ENCODE measurements at regions not wholly inside any gene's neighbourhood (a gene's known extent, or its start where the extent isn't known, plus 50 kb on each side); places are given as distances from the start of the nearest gene placed in this dataset.
A peak's percentile ranks its signal among the peaks of the same experiment; 100 is the strongest.

DNA sequence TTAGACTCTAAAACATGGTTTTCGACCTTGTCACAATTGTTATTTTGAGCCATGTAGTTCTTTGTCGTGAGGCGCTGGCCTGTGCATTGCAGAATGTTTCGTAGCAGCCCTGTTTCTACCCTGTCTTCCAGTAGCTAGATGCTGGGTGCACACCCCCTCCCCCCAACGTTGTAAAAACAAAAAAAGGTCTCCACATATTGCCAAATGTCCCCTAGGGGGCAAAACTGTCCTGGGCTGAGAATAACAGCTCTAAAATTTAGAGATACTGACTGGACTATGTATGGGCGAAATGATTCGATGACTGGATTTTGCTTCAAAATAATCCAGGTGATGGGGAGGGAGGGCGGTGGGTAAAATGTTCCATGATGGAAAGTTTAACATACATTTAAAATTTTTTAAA lies 126.1 kb upstream of the FUT8 start:
- Histone ChIP-seq H3K4me1 (ENCODE audit: control insufficient read depth, extremely low read depth, insufficient read depth, low read length) (peaks cover 17% of the 10 kb centered on the region), H3K9me3 (ENCODE audit: control insufficient read depth, low read depth, low read length) (no peaks in the 10 kb centered on the region), H4K20me1 (ENCODE audit: control insufficient read depth, extremely low read depth, insufficient read depth, low read length) (no peaks in the 10 kb centered on the region), H3K27me3 (ENCODE audit: control insufficient read depth, extremely low read depth, insufficient read depth, low read length) (no peaks in the 10 kb centered on the region), H3K36me3 (ENCODE audit: control insufficient read depth in 2 of 2, extremely low read depth in 1 of 2, insufficient read depth in 2 of 2, low read length in 2 of 2) (no peaks in the 10 kb centered on the region), H2AFZ (ENCODE audit: control insufficient read depth, low read length) (no peak overlapping the region), H3K4me2 (ENCODE audit: control insufficient read depth, extremely low read depth, insufficient read depth, low read depth, low read length) (no peak overlapping the region), H3K9ac (ENCODE audit: control insufficient read depth, extremely low read depth, insufficient read depth, low read length) (no peak overlapping the region), H3K4me3 (ENCODE audit: control insufficient read depth in 2 of 3, extremely low read depth in 1 of 3, insufficient read depth in 2 of 3, low read depth in 1 of 3, low read length in 3 of 3) (no peak overlapping the region), H3K27ac (ENCODE audit: control insufficient read depth, insufficient read depth, low read length) (no peak overlapping the region), H3K9me1 (ENCODE audit: control insufficient read depth, extremely low read depth, insufficient read depth, low read length) (no peaks in the 10 kb centered on the region), H3K79me2 (ENCODE audit: control insufficient read depth, insufficient read depth, low read length) (no peaks in the 10 kb centered on the region)
- no peak for TF ChIP-seq EZH2 (IDR thresholded peaks at IDR 0.05; ENCODE audit: low read length)
- peak in 2 of 3 experiments; percentile 9 to 11 for TF ChIP-seq CTCF (optimal IDR thresholded peaks at IDR 0.05 in 1 of 3, IDR thresholded peaks at IDR 0.05 in 1 of 3, conservative IDR thresholded peaks at IDR 0.05 in 1 of 3; ENCODE audit: extremely low read depth in 1 of 3, insufficient read depth in 2 of 3, low read length in 3 of 3)
- dilution Hi-C loops (cut with MboI; ENCODE audit: extremely low pct_ligation_motif_present, low sequenced_read_pairs), result no loop called here
- FAIRE-seq (no peak), DNase-seq (ENCODE audit: low read depth, low spot score) (no peak)

GRCh38 chr14:65287264-65288131 lies 125.0 kb upstream of the FUT8 start:
- Histone ChIP-seq H3K9me1 (ENCODE audit: control insufficient read depth, extremely low read depth, insufficient read depth, low read length) (no peaks in the 10 kb centered on the region), H3K27me3 (ENCODE audit: control insufficient read depth, extremely low read depth, insufficient read depth, low read length) (no peaks in the 10 kb centered on the region), H4K20me1 (ENCODE audit: control insufficient read depth, extremely low read depth, insufficient read depth, low read length) (no peaks in the 10 kb centered on the region), H3K36me3 (ENCODE audit: control insufficient read depth in 2 of 2, extremely low read depth in 1 of 2, insufficient read depth in 2 of 2, low read length in 2 of 2) (no peaks in the 10 kb centered on the region), H2AFZ (ENCODE audit: control insufficient read depth, low read length) (no peak overlapping the region), H3K9ac (ENCODE audit: control insufficient read depth, extremely low read depth, insufficient read depth, low read length) (no peak overlapping the region), H3K27ac (ENCODE audit: control insufficient read depth, insufficient read depth, low read length) (no peak overlapping the region), H3K4me3 (ENCODE audit: control insufficient read depth in 2 of 3, extremely low read depth in 1 of 3, insufficient read depth in 2 of 3, low read depth in 1 of 3, low read length in 3 of 3) (no peak overlapping the region), H3K4me2 (ENCODE audit: control insufficient read depth, extremely low read depth, insufficient read depth, low read depth, low read length) (no peak overlapping the region), H3K4me1 (ENCODE audit: control insufficient read depth, extremely low read depth, insufficient read depth, low read length) (peaks cover 13% of the 10 kb centered on the region), H3K9me3 (ENCODE audit: control insufficient read depth, low read depth, low read length) (no peaks in the 10 kb centered on the region), H3K79me2 (ENCODE audit: control insufficient read depth, insufficient read depth, low read length) (no peaks in the 10 kb centered on the region)
- dilution Hi-C loops (cut with MboI; ENCODE audit: extremely low pct_ligation_motif_present, low sequenced_read_pairs), result no loop called here
- TF ChIP-seq EZH2 (IDR thresholded peaks at IDR 0.05; ENCODE audit: low read length), result no peak
- no peak for TF ChIP-seq CTCF (optimal IDR thresholded peaks at IDR 0.05 in 1 of 3, IDR thresholded peaks at IDR 0.05 in 1 of 3, conservative IDR thresholded peaks at IDR 0.05 in 1 of 3; ENCODE audit: extremely low read depth in 1 of 3, insufficient read depth in 2 of 3, low read length in 3 of 3)
- FAIRE-seq, result no peak
- DNase-seq (ENCODE audit: low read depth, low spot score), result no peak

Data from keratinocyte (primary cell).